ENCODE measurements at regions not wholly inside any gene's neighbourhood (a gene's known extent, or its start where the extent isn't known, plus 50 kb on each side); places are given as distances from the start of the nearest gene placed in this dataset.

DNA sequence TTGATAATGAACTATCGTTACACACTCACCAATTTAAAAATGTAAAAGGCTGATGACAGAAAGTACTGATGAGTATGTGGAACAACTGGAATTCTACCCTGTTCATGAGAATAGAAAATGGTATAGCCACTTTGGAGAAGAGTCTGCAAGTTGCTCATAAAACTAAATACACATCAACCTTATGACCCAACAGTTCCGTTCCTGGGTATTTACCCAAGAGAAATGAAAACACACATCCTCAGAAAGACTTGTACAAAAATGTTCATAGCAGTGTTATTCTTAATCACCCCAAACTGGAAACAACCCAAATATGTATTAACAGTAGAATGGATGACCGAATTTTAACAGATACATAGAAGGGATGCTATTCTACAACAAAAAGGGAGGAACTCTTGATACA lies 145.7 kb upstream of the LRFN2 start:
- DNase-seq (ENCODE audit: low read depth): no peak
- no peak for TF ChIP-seq CTCF (conservative IDR thresholded peaks at IDR 0.05; ENCODE audit: low read depth, low read length)
- H3K4me3 ChIP-seq (ENCODE audit: low read depth, low read length): no peak overlapping the region

- H3K4me3 ChIP-seq (ENCODE audit: low read depth, low read length): no peak overlapping the region
- no peak for DNase-seq (ENCODE audit: low read depth)
- no peak for TF ChIP-seq CTCF (conservative IDR thresholded peaks at IDR 0.05; ENCODE audit: low read depth, low read length)
Observed at GRCh38 chr6:40728643-40729042, 141.5 kb upstream of the LRFN2 start.

GRCh38 chr6:40727271-40727670 lies 140.1 kb upstream of the LRFN2 start:
- DNase-seq (ENCODE audit: low read depth): no peak
- no peak overlapping the region for H3K4me3 ChIP-seq (ENCODE audit: low read depth, low read length)
- TF ChIP-seq CTCF (conservative IDR thresholded peaks at IDR 0.05; ENCODE audit: low read depth, low read length): no peak

GRCh38 chr6:40726853-40727252 lies 139.7 kb upstream of the LRFN2 start:
- no peak for TF ChIP-seq CTCF (conservative IDR thresholded peaks at IDR 0.05; ENCODE audit: low read depth, low read length)
- DNase-seq (ENCODE audit: low read depth): no peak
- no peak overlapping the region for H3K4me3 ChIP-seq (ENCODE audit: low read depth, low read length)

DNA sequence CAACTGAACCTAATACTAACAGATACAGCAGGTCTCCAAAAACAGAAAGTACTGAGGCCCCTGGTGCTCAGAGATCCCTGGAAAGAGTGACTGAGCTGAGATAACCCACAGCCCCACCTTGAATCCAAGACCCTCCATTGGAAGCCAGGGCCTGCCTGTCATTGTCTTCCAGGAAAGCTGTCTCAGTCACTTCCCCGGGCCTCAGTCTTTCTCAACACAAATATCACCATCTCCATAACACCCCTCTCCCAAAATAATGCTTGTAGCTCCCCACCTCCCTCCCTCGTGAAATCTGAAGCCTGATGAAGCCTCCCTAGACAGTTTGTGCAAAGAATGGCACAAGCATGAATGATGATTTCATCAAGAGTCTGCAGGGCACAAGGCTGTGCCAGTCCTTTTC lies 138.2 kb upstream of the LRFN2 start:
- DNase-seq (ENCODE audit: low read depth): no peak
- TF ChIP-seq CTCF (conservative IDR thresholded peaks at IDR 0.05; ENCODE audit: low read depth, low read length): no peak
- no peak overlapping the region for H3K4me3 ChIP-seq (ENCODE audit: low read depth, low read length)

DNA sequence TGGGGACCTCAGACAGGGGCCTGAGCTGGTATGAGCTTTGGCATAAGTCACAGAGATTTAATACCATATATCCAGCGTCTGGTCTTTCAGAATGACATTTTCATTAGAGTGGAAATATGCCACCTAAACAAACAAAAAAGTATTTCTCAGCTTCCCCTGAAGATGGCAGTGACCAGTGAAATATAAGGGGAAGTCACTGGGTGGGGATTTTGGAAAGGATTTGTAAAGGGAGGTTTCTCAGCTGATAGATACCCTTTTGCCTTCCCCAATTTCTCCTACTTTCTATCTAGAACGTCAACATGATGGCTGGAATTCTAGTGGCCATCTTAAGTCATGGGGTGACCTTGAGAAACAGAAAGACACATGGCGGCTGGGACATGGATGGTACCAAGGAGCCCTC lies 137.7 kb upstream of the LRFN2 start:
- no peak overlapping the region for H3K4me3 ChIP-seq (ENCODE audit: low read depth, low read length)
- DNase-seq (ENCODE audit: low read depth): no peak
- no peak for TF ChIP-seq CTCF (conservative IDR thresholded peaks at IDR 0.05; ENCODE audit: low read depth, low read length)

- DNase-seq (ENCODE audit: low read depth): no peak
- TF ChIP-seq CTCF (conservative IDR thresholded peaks at IDR 0.05; ENCODE audit: low read depth, low read length): no peak
- H3K4me3 ChIP-seq (ENCODE audit: low read depth, low read length): no peak overlapping the region
Observed at GRCh38 chr6:40723967-40724366, 136.8 kb upstream of the LRFN2 start.
